C4-2B (cell line): ENCODE measurements at regions not wholly inside any gene's neighbourhood (a gene's known extent, or its start where the extent isn't known, plus 50 kb on each side); places are given as distances from the start of the nearest gene placed in this dataset.

Source experiments
- H3K27ac ChIP-seq: fragments of 450-650 bp; 2 replicates; pipeline ENCODE4 v1.5.1; 2017
- ZFX ChIP-seq: fragments of 450-650 bp; IDR thresholded peaks from 2 replicates; pipeline ENCODE4 v1.6.1; 2017
- TF ChIP-seq, protein P1 (sequence below): fragments of 450-650 bp; conservative IDR thresholded peaks from 2 replicates; pipeline ENCODE4 v1.5.1; 2017; ENCODE audit warnings: mild to moderate bottlenecking

DNA sequence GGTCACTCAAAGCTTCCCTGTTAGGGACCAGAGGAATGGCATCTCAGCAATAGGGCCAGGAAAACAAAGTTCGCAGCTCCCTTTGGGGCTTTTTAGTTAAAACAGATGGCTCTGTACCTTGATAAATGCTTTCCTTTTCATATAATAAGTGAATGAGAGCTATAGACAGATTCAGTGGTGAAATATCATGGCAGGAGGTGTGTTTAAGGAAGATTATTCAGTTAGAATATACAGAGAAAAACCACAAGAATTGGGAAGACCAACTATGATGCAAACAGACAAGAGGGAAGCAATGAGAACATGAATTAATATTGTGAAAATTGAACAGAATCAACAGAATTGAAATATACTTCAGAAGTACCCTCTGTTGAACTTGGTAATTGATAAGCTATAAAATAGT lies 379.4 kb downstream of the PLPP3 start:
- no peak overlapping the region for H3K27ac ChIP-seq
- TF ChIP-seq, protein P1, sequence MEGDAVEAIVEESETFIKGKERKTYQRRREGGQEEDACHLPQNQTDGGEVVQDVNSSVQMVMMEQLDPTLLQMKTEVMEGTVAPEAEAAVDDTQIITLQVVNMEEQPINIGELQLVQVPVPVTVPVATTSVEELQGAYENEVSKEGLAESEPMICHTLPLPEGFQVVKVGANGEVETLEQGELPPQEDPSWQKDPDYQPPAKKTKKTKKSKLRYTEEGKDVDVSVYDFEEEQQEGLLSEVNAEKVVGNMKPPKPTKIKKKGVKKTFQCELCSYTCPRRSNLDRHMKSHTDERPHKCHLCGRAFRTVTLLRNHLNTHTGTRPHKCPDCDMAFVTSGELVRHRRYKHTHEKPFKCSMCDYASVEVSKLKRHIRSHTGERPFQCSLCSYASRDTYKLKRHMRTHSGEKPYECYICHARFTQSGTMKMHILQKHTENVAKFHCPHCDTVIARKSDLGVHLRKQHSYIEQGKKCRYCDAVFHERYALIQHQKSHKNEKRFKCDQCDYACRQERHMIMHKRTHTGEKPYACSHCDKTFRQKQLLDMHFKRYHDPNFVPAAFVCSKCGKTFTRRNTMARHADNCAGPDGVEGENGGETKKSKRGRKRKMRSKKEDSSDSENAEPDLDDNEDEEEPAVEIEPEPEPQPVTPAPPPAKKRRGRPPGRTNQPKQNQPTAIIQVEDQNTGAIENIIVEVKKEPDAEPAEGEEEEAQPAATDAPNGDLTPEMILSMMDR, result no peak
- TF ChIP-seq ZFX, result no peak

DNA sequence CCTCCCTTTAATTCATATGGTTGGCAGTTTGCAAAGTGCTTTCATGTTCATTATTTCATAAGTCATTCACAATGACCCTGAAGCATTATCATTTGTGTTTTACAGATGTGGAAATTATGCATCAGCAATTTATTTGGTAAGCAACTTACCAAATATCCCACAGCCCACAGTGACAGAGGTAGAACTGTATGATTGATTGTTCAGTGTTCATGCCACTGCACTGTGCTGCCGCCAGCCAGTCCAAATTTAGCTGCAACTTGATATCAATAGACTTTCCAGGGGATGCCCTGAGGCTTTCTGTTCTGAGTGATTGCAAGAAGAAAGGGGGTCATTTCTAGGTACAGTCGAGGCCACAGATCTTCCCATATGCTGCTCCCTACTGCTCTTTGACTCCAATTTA lies 380.3 kb downstream of the PLPP3 start:
- H3K27ac ChIP-seq, result no peak overlapping the region
- no peak for TF ChIP-seq ZFX
- TF ChIP-seq, protein P1, result no peak

DNA sequence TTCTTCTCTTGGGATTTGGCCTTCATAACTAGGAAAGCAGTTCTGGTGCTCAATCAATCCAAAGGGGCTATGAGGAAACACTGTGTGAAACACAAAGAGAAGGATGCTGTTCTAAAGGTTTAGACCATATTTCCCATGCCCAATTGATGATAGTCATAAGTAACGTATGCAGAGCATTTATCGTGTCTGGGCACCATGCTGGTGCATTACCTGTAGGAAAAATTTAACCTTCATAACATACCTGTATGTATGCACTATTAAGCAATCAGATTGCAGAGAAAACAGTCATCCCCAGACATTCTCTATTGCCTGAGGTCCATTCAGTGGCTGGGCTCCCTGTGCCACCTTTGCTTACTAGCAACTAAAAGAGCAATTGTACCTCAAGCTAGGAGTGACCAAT lies 381.4 kb downstream of the PLPP3 start:
- H3K27ac ChIP-seq, result no peak overlapping the region

DNA sequence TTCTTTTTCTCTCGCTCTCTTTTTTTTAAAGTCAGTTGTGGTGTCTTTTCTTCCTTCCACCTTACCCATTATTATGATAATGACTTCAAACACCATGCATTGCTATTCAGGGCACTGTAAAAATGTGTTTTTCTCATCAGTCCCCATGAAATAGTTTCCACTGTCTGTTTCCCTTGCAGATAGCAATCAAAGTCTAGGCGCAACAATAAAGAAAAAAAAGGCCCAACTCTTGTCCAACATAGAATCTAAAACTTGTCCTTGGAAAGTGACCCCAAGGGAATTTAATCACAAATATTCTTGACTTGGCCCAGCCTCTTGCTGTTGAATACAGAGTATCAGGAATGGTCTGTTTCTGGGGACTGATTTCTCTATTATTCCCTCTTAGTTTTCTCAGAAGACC lies 382.5 kb downstream of the PLPP3 start:
- TF ChIP-seq, protein P1, result no peak
- TF ChIP-seq ZFX, result no peak
- no peak overlapping the region for H3K27ac ChIP-seq

More for the DNA sequence above, 381.4 kb downstream of the PLPP3 start:
- no peak for TF ChIP-seq ZFX
- TF ChIP-seq, protein P1, result no peak

DNA sequence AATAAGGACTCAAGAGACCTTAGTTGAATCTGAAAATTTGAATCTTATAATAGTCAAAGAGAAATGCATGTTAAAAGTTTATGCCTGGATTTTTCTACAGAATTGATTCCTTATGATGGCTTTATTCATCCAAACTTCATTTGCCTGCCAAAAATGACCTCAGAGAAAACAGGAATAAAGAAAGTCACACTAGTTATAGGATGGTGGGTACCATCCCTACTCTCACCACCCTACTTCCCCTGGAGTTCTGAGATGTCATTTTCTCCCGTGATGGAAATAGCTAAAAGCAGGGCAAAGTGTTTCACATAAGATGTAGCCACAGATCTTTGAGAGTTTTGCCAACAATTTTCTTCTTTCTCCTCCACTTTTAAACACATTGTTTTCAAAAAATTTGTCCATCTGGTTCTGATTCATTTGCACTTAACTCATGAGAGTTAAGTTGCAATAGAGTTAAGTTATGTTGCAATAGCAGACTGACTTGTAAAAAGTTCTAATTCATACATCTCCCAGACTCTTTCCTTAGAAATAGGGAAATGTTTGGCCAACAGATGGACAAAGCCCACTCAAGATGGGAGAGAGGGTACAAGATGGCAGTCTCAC lies 384.6 kb downstream of the PLPP3 start:
- H3K27ac ChIP-seq, result no peak overlapping the region
- TF ChIP-seq, protein P1, result no peak
- TF ChIP-seq ZFX, result no peak

DNA sequence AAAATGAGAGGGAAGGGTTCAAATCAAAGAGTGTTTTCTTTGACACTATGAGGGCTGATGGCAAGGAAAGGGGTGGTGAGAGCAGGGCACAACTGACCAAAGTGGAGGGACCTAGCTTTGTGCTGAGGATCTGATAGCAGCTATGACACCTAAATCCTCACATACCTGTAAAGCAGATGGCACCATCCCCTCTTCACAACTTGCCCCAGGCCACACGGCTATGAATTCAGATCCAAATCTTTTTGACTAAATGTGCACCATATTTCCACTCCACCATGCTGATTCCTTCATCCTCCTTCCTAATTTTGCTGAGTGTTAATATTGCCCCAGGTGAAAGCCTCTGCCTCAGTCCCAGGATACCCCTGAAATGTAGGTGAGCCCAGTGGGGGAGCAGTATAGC lies 385.7 kb downstream of the PLPP3 start:
- no peak overlapping the region for H3K27ac ChIP-seq
- TF ChIP-seq, protein P1, result no peak
- no peak for TF ChIP-seq ZFX

DNA sequence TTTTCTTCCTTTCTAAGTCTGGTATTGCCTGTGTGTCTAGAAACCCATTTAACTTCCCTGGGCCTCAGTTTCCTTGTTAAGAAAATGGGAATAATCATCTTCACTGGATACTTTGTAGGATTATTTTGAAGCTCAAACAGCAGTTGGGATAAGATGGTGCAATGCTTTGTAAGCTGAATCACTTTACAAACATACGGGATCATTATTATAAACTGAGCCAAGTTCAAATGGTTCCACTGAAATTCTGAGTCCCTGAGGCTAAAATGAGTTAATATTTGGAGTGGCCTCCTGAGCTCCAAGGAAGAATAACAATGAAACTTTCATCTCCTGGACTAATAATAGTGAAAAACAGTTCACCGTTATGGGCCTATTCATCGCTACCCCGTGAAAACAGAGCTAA lies 388.0 kb downstream of the PLPP3 start:
- H3K27ac ChIP-seq, result no peak overlapping the region
- no peak for TF ChIP-seq ZFX
- TF ChIP-seq, protein P1, result no peak
